GM18907 (cell line): ENCODE measurements at regions not wholly inside any gene's neighbourhood (a gene's known extent, or its start where the extent isn't known, plus 50 kb on each side); places are given as distances from the start of the nearest gene placed in this dataset.
A peak's percentile ranks its signal among the peaks of the same experiment; 100 is the strongest.

Source experiments
- ATAC-seq: cut with Tn5 transposase; IDR thresholded peaks from one replicate; pipeline ENCODE4 v1.9.1; 2021; ENCODE audit warnings: mild to moderate bottlenecking, moderate library complexity; ENCODE audit not compliant: unreplicated experiment

- ATAC-seq = no peak
These were observed 238.6 kb downstream of the C1D start for GRCh38 chr2:67824186-67824585.

DNA sequence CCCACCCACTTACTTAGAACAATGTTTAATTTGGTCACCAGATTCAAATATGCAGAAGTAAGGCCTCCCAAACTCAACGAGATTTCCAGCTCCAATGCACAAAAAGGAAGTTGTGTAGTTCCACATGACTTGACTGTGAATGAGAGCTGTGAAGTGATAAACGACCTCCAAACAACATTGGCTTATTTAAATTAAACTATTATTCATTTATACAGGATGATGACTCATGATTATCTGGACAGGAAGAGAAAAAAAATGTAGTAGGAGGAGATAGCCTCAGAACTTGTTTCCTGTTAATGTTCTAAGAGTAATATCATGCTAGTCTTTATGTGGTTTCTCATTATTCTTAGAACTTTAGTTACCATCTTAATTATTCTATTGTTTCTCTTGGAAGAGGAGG lies 237.3 kb downstream of the C1D start:
- ATAC-seq = no peak

GRCh38 chr2:67828066-67828465 lies 234.7 kb downstream of the C1D start:
- no peak for ATAC-seq

GRCh38 chr2:67829470-67829869 lies 233.3 kb downstream of the C1D start:
- ATAC-seq = no peak

- no peak for ATAC-seq
These were observed 229.2 kb downstream of the C1D start for GRCh38 chr2:67833632-67834031.

DNA sequence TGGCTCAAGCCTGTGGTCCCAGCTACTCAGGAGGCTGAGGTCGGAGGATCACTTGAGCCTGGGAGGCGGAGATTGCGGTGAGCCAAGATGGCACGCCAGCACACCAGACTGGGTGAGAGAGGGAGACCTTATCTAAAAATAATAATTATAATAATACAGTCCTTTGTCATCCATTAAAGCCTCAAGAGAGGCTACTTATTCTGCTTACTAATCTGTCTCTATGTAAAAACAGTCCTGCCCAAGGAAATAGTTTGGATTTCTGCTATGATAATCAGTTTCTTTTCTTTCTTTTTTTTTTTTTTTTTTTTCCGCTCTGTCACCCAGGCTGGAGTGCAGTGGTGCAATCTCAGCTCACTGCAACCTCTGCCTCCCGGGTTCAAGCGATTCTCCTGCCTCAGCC lies 228.3 kb downstream of the C1D start:
- no peak for ATAC-seq

GRCh38 chr2:67835266-67835665 lies 227.5 kb downstream of the C1D start:
- no peak for ATAC-seq

DNA sequence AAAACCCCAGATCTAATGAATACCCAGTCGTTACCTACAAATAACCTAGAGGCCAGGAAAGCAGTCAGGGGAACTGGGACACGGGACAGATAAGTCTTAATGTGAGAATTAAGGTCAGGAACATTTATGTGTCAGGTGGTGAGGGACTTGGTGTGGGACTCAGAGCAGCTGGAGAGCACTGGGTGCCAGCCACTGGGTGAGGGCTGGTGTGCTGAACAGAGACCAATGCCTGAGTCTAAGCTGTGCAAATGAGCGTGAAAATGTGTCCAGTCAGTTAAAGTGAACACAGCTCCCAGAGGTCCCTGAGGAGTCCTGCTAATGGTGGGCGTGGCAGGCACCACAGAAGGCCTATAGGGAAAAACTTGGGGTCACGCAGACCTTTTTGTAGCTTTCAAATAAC lies 225.9 kb downstream of the C1D start:
- ATAC-seq = no peak

GRCh38 chr2:67838205-67838604 lies 224.6 kb downstream of the C1D start:
- no peak for ATAC-seq

- ATAC-seq = no peak
These were observed 223.6 kb downstream of the C1D start for GRCh38 chr2:67839242-67839641.

DNA sequence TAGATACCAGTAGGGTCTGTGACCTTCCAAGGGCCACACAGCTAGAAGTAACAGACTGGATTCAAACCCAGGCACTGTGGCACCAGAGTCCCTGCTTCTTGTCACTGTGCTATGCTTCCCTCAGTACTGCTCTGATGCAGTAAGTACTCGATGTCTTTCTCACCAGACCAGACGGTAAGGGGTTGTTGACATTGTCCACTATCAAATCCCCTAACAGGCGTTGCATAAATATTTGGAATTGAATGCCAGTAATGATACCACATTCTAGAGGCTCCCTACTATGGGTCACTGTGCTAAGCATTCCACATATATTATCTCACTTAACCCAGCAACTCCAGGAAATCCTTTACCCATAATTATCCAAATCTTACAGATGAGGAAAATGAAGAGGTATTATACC lies 223.1 kb downstream of the C1D start:
- no peak for ATAC-seq

DNA sequence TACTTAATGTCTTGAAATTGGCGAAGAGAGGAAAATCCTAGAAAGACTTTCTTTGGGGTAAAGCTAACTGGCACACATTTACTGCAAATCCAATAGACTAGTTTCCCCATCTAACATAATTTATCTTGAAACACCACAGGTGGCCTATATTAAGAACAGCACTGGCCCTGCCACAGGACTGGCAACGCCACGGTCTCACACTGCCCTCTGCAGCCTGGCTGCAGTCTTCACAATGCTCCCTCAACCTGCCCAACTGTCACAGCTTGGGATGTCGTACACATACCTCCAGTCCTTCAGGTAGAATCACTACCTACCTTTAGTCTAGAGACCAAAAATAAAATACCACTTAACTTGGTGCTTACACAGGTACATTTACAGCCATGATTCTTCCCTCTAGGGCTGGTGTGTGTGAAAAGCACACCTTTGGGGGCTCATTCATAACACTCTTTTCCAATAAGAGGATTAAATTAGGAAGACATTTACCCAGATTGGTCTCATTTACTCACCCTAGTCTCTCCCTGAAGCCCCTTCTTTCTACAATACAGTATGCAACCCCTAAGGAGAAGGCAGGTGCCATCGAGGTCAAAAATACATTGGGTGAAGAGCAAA lies 222.2 kb downstream of the C1D start:
- ATAC-seq = peak; percentile 89

- ATAC-seq = no peak
These were observed 221.1 kb downstream of the C1D start for GRCh38 chr2:67841711-67842110.

GRCh38 chr2:67842375-67842959 lies 220.3 kb downstream of the C1D start:
- no peak for ATAC-seq

- no peak for ATAC-seq
These were observed 218.7 kb downstream of the C1D start for GRCh38 chr2:67844024-67844540.

DNA sequence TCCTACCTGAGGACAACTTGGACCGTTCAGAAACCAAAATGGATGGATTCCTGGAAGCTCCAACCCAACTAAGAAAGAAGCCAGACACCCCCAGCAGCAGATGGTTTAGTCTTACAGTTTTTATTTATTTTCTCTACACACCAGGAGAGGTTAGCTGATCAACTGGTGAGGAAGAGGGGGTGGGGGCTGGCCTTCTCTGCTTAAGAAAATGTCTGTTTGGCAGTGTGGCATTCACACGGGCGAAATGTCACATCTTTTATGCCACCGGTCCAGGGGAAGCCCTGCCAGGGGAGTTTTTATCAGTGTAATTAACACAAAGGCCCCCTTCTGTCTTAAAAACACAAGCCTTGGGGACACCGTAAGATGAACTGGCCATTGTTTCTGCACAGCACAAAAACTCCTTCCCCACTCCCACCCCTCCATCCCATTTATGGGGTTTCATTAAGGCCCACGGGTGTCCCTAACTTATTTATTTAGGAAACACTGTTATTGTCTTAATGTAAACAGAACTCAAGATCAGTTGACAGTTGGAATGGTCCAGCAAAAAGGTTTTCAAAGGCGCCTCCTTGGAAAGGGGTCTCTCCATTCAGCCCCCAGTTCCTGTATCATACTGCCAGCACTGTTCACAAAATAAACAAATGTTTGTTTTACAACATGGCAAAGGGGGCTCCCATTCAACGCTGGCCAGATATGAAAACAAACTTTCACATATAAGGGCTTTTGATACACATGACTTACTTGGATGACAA lies 217.0 kb downstream of the C1D start:
- no peak for ATAC-seq

DNA sequence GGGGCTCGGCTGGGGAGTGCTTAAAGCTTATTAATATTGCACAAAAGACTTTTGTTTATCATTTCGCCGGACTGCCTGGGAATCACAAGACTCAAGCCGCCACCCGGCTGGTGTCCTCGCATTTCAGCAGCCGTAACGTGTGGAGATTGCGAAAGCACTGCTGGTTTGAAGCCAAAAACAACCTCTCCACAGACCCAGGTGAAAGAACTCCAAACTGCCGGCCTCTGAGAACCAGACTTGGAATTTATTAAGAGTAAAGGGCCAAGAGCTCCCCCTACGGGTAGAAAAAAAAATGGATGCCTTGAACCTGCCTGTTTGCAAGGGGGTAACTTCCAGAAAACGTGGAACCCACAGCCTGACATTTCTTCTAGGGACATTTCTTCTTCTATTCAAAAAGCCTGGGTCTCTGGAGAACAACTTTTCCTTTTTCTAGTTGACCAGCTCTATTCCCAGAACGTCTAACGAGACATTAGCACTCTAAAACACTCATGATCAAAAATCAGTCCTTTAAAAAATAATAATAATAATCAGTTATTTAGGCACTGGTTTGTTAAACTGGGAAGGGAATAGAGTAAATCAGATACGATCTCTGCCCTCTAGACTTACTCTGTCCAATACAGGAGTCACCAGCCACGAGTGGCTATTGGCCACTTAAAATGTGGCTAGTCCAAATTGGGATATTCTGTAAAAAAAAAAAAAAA lies 216.3 kb downstream of the C1D start:
- no peak for ATAC-seq

DNA sequence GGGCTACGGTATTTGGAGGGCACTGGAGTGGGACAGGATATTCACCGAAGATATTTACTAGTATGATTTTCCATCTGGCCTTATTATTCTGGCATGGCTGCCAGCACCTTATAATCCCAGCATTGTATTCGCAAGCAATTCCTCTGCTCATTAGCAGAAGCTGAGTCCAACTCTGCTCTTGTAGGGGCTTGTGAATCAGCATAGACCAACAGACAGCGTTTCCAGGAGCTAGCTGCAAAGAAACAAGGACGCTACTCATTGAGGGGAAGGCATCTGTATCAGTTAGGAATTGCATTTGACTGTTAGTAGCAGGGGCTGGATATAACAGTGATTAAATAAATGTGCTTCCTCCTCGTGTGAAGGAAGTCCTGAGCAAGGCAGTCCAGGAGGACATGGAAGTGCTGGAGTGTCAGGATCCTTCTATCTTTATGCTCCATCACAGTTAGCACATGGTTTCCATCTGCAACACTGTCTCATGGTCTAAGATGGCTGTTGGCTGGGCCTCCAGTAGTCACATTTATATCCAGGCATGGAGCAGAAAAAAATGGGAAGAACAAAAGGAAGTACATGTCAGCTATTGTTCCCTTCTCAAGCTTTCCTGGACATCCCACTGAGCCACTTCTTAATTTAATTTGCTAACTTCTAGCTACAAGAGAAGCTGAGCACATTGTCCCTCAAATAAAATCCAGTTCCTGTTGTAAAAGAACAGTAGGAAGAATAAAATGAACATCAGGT lies 214.1 kb downstream of the C1D start:
- ATAC-seq = no peak

DNA sequence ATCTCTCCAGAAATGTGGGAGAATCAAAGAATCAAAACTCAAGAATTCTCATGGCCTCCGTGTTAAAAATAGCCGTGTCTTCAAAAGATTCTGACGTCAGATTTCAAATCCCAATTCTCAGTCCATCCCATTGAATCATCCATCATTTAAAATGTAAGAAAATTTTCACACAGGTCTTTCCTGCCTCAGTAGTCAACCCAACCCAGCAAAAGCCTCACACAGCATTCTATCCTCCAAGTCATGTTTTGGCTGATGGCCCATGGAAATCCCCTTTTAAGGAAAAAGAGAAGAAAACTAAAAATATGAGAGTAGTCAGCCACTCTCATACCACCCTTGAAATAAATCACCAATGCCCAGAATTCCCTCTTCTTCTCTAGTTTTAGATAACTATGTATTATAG lies 211.8 kb downstream of the C1D start:
- ATAC-seq = no peak

GRCh38 chr2:67851956-67852824 lies 210.6 kb downstream of the C1D start:
- ATAC-seq = no peak
